ENCODE measurements at regions not wholly inside any gene's neighbourhood (a gene's known extent, or its start where the extent isn't known, plus 50 kb on each side); places are given as distances from the start of the nearest gene placed in this dataset.

GRCh38 chr13:44876782-44877324 is 112.4 kb downstream of the NUFIP1 start:
- TF ChIP-seq CTCF (IDR thresholded peaks at IDR 0.05) (peak in 3 of 6 experiments; percentile 16 to 26 (median 16)), POLR2A (IDR thresholded peaks at IDR 0.05) (no peak)

Measured in thyroid gland (tissue), 4 donors.